Kidney (tissue), 13 donors: ENCODE measurements at regions not wholly inside any gene's neighbourhood (a gene's known extent, or its start where the extent isn't known, plus 50 kb on each side); places are given as distances from the start of the nearest gene placed in this dataset.

Experiments used
- DNase-seq, 5 donors: peaks; one replicate each; pipeline ENCODE4 v3.0.0-alpha.2; 2013 to 2020
- FAIRE-seq: peaks from 2 replicates; lab custom pipeline; 2012; peaks lifted over from hg19 to GRCh38; lab: Jason Lieb, UNC
- H3K27ac ChIP-seq, 2 donors: one replicate each; pipeline ENCODE4 v1.7.0; 2013; ENCODE audit warnings: low read depth in 2 of 2, low read length in 2 of 2, inconsistent platforms in 1 of 2
- H3K27me3 ChIP-seq: one replicate; pipeline ENCODE4 v1.7.1; 2013; ENCODE audit warnings: low read length, inconsistent platforms; ENCODE audit not compliant: control insufficient read depth, insufficient read depth
- H3K36me3 ChIP-seq, 3 donors: one replicate each; pipeline versions ENCODE4 v1.7.0 to v1.7.1; 2013; ENCODE audit warnings: low read length in 3 of 3, control low read depth in 1 of 3, inconsistent platforms in 1 of 3; ENCODE audit not compliant: insufficient read depth in 3 of 3, control insufficient read depth in 2 of 3
- H3K4me1 ChIP-seq, 3 donors: one replicate each; pipeline versions ENCODE4 v1.7.0 to v1.7.1; 2013; ENCODE audit warnings: low read length in 3 of 3, inconsistent platforms in 1 of 3, low read depth in 1 of 3; ENCODE audit not compliant: control insufficient read depth in 2 of 3, insufficient read depth in 2 of 3
- H3K4me3 ChIP-seq, 3 donors: one replicate each; pipeline versions ENCODE4 v1.7.0 to v1.8.1; 2013; ENCODE audit warnings: low read length in 3 of 3, control low read depth in 1 of 3, inconsistent platforms in 1 of 3
- H3K9ac ChIP-seq, 3 donors: one replicate each; pipeline versions ENCODE4 v1.7.0 to v1.7.1; 2013; ENCODE audit warnings: low read length in 3 of 3, control low read depth in 1 of 3, inconsistent platforms in 1 of 3
- H3K9me3 ChIP-seq, 3 donors: one replicate each; pipeline versions ENCODE4 v1.7.0 to v1.7.1; 2013; ENCODE audit warnings: low read length in 3 of 3, control low read depth in 1 of 3, inconsistent platforms in 1 of 3; ENCODE audit not compliant: control insufficient read depth in 2 of 3, insufficient read depth in 1 of 3
- CTCF ChIP-seq: IDR thresholded peaks from 3 replicates; pipeline ENCODE4 v1.5.1; 2012; ENCODE audit warnings: mild to moderate bottlenecking, moderate library complexity, borderline replicate concordance; ENCODE audit not compliant: insufficient read depth; ENCODE audit errors: extremely low read depth
- intact Hi-C: fragments of 100-400 bp; cut with DNase I; formaldehyde crosslinking; loops from one replicate; pipeline ENCODE4 v1.11.1; 2022
- donor health status: control.
- donor health status: control.
- donor health status: control.
- donor health status: control.
- donor health status: control.
- donor health status: DM: yes; HTN: yes; CAD: no.
- donor health status: Normal renal cell carcinoma (clear cell type).

- H3K27me3 ChIP-seq: no peaks in the 10 kb centered on the region
- H3K4me1 ChIP-seq: no peaks in the 10 kb centered on the region
- no peaks in the 10 kb centered on the region for H3K36me3 ChIP-seq
- no peak overlapping the region for H3K9ac ChIP-seq
- no peaks in the 10 kb centered on the region for H3K9me3 ChIP-seq
- DNase-seq (no peak), FAIRE-seq (no peak)
- intact Hi-C loops: no loop called here
- no peak overlapping the region for H3K27ac ChIP-seq
- TF ChIP-seq CTCF: no peak
- H3K4me3 ChIP-seq: no peak overlapping the region
These were observed 231.2 kb upstream of the PLEKHG7 start for GRCh38 chr12:92471551-92471950.

- Histone ChIP-seq H3K36me3 (no peaks in the 10 kb centered on the region), H3K27ac (no peak overlapping the region), H3K4me1 (no peaks in the 10 kb centered on the region), H3K27me3 (no peaks in the 10 kb centered on the region), H3K4me3 (no peak overlapping the region), H3K9ac (no peak overlapping the region), H3K9me3 (no peaks in the 10 kb centered on the region)
- no peak for TF ChIP-seq CTCF
- DNase-seq: no peak
- intact Hi-C loops: no loop called here
- no peak for FAIRE-seq
These were observed 232.2 kb upstream of the PLEKHG7 start for GRCh38 chr12:92470608-92471021.

GRCh38 chr12:92469837-92470236, 233.0 kb upstream of the PLEKHG7 start:
- no peak overlapping the region for H3K4me3 ChIP-seq
- H3K9ac ChIP-seq: no peak overlapping the region
- H3K36me3 ChIP-seq: no peaks in the 10 kb centered on the region
- intact Hi-C loops: no loop called here
- no peak for TF ChIP-seq CTCF
- H3K4me1 ChIP-seq: no peaks in the 10 kb centered on the region
- FAIRE-seq: no peak
- peak in 3 of 5 donors; percentile 37 to 62 (median 44) for DNase-seq
- H3K27ac ChIP-seq: no peak overlapping the region
- H3K27me3 ChIP-seq: no peaks in the 10 kb centered on the region
- H3K9me3 ChIP-seq: no peaks in the 10 kb centered on the region

- DNase-seq (no peak), FAIRE-seq (no peak)
- no peak overlapping the region for H3K9ac ChIP-seq
- H3K36me3 ChIP-seq: no peaks in the 10 kb centered on the region
- H3K4me3 ChIP-seq: no peak overlapping the region
- intact Hi-C loops: no loop called here
- H3K4me1 ChIP-seq: no peaks in the 10 kb centered on the region
- no peak for TF ChIP-seq CTCF
- no peak overlapping the region for H3K27ac ChIP-seq
- H3K27me3 ChIP-seq: no peaks in the 10 kb centered on the region
- H3K9me3 ChIP-seq: no peaks in the 10 kb centered on the region
These were observed 234.3 kb upstream of the PLEKHG7 start for GRCh38 chr12:92468358-92469020.
